ENCODE measurements at regions not wholly inside any gene's neighbourhood (a gene's known extent, or its start where the extent isn't known, plus 50 kb on each side); places are given as distances from the start of the nearest gene placed in this dataset.

DNA sequence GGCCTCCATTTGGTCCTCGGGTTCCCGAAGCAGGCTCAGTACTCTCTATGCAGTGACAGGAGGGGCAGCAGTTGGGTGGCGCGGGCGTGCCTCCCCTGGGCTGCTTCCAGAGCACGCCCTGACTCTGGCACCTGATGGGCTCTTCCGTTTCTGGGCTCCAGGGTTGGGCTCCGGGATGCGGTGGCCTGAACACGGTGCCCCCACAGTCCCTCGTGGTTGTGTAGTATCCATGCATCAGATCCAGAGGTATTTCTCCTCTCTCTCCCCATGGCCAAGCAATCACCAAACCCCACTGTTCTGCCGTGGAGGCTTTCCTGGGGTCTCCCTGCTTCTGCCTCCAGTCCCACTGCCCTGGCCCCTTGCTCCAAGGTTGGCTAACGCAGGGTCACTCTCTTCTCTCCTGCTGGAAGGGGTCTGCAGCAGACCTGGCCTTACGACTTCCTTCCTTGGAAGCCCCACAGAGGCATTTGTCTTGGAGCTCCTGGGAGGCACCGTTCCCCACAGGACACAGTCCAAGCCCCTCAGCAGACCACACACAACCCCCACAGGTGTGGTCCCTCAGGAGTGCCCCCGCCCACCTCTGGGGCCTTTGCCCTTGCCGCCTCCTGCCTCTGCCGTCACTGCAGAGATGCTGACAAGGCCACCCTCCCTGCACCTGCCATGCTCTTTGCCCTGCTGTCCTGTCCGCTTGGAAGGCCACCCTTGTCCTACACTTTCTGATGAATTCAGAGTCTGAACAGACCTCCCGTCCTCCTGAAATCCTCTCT lies 136.6 kb upstream of the ASB18 start:
- Histone ChIP-seq H4K8ac (ENCODE audit: low read depth, low read length) (no peak overlapping the region), H3K4ac (ENCODE audit: low read depth, low read length) (no peak overlapping the region), H3K79me1 (ENCODE audit: low read length) (no peaks in the 10 kb centered on the region), H3K4me1 (ENCODE audit: control insufficient read depth in 1 of 2, insufficient read depth in 2 of 2, low read length in 2 of 2) (no peaks in the 10 kb centered on the region), H2AFZ (ENCODE audit: insufficient read depth, low read length, poor library complexity) (no peak overlapping the region), H3K4me3 (ENCODE audit: low read depth, low read length) (no peak overlapping the region), H3K79me2 (ENCODE audit: control insufficient read depth, insufficient read depth, low read length, poor library complexity) (no peaks in the 10 kb centered on the region), H3K9ac (ENCODE audit: low read length) (no peak overlapping the region), H3K23ac (ENCODE audit: low read length) (no peak overlapping the region), H3K14ac (ENCODE audit: low read length) (no peak overlapping the region), H2BK12ac (ENCODE audit: low read length) (no peak overlapping the region), H3K4me2 (ENCODE audit: low read length) (no peak overlapping the region), H3K27ac (ENCODE audit: low read depth, low read length) (no peak overlapping the region), H2BK5ac (ENCODE audit: low read depth, low read length, poor library complexity) (no peak overlapping the region), H3K27me3 (ENCODE audit: insufficient read depth, low read length) (no peaks in the 10 kb centered on the region), H4K91ac (ENCODE audit: low read depth, low read length) (no peak overlapping the region), H3K36me3 (ENCODE audit: control insufficient read depth in 1 of 2, insufficient read depth in 2 of 2, low read length in 2 of 2) (peaks cover 0 to 2% of the 10 kb centered on the region in 2 experiments), H2BK120ac (ENCODE audit: insufficient read depth, low read length, poor library complexity) (no peak overlapping the region), H3K9me3 (ENCODE audit: insufficient read depth, low read depth, low read length) (peaks cover 2% of the 10 kb centered on the region), H3K18ac (ENCODE audit: low read length) (no peak overlapping the region), H2AK5ac (ENCODE audit: low read length) (no peak overlapping the region), H4K12ac (ENCODE audit: low read depth, low read length) (no peak overlapping the region)
- no CpG with 5 or more reads among the region's 20 CpGs for WGBS (ENCODE audit: extremely low coverage, insufficient coverage, insufficient read length)
- DNase-seq: no peak

DNA sequence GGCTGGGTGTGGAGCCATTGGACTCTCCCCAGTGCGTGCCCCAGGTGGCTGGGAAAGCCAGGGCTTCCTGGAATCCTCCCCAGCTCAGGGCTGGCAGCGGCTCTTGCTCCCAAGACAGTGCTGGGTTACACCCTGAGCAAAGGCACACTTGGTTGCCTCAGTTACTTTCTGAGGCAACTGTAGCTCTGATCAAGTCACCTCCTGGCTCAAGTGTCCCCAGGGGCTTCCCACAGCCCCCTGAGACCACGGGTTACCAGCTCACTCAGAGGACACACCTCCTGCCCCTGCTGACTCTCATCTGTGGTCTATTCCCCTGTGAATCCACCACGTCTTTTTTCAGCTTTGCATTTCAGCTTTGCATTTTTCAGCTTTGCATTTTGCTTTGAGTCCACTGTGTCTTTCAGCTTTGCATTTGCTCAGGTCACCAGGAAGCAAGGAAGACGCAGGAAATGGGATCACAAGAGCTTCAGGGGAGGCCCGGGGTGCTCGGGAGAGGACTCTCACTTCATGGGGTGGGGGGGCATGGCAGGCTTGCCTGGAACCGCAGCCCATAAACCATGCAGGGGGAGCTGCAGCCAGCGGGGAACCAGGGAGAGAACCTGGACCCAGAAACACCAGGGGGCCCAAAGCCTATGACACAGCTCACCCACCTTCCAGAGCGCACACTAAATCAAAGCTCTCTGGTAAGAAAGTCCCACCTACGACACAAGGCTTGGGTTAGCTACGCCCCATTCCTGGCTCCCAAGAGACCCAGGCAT lies 138.0 kb upstream of the ASB18 start:
- Histone ChIP-seq H3K79me1 (ENCODE audit: low read length) (no peaks in the 10 kb centered on the region), H3K18ac (ENCODE audit: low read length) (no peak overlapping the region), H2AK5ac (ENCODE audit: low read length) (no peak overlapping the region), H3K14ac (ENCODE audit: low read length) (no peak overlapping the region), H3K4me1 (ENCODE audit: control insufficient read depth in 1 of 2, insufficient read depth in 2 of 2, low read length in 2 of 2) (no peaks in the 10 kb centered on the region), H3K27me3 (ENCODE audit: insufficient read depth, low read length) (no peaks in the 10 kb centered on the region), H2BK5ac (ENCODE audit: low read depth, low read length, poor library complexity) (no peak overlapping the region), H4K91ac (ENCODE audit: low read depth, low read length) (no peak overlapping the region), H4K8ac (ENCODE audit: low read depth, low read length) (no peak overlapping the region), H3K9me3 (ENCODE audit: insufficient read depth, low read depth, low read length) (peaks cover 2% of the 10 kb centered on the region), H3K79me2 (ENCODE audit: control insufficient read depth, insufficient read depth, low read length, poor library complexity) (no peaks in the 10 kb centered on the region), H3K4ac (ENCODE audit: low read depth, low read length) (no peak overlapping the region), H2BK120ac (ENCODE audit: insufficient read depth, low read length, poor library complexity) (no peak overlapping the region), H3K4me2 (ENCODE audit: low read length) (no peak overlapping the region), H3K36me3 (ENCODE audit: control insufficient read depth in 1 of 2, insufficient read depth in 2 of 2, low read length in 2 of 2) (peaks cover 0 to 2% of the 10 kb centered on the region in 2 experiments), H3K23ac (ENCODE audit: low read length) (no peak overlapping the region), H2BK12ac (ENCODE audit: low read length) (no peak overlapping the region), H4K12ac (ENCODE audit: low read depth, low read length) (no peak overlapping the region), H3K27ac (ENCODE audit: low read depth, low read length) (no peak overlapping the region), H3K9ac (ENCODE audit: low read length) (no peak overlapping the region), H3K4me3 (ENCODE audit: low read depth, low read length) (no peak overlapping the region), H2AFZ (ENCODE audit: insufficient read depth, low read length, poor library complexity) (no peak overlapping the region)
- WGBS (ENCODE audit: extremely low coverage, insufficient coverage, insufficient read length): no CpG with 5 or more reads among the region's 12 CpGs
- DNase-seq: no peak

DNA sequence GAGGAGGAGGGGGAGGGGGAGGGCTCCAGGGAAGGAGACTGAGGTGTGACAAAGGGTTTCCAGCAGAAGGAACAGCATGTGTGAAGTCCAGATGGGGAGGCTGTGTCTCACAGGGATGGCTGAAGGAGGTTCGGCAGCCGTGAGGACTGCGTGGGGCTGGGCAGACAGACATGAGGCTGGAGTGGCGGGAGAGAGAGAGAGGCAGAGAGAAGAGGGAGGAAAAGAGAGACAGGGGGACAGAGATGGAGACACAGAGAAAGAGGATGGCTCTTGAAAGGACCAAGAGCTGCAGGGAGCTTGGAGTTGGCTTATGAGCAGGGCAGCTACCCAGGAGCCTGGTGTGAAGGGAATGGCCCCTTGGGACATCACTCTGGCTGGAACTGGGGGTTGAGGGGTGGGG lies 138.9 kb upstream of the ASB18 start:
- no peak overlapping the region for H2BK12ac ChIP-seq (ENCODE audit: low read length)

DNA sequence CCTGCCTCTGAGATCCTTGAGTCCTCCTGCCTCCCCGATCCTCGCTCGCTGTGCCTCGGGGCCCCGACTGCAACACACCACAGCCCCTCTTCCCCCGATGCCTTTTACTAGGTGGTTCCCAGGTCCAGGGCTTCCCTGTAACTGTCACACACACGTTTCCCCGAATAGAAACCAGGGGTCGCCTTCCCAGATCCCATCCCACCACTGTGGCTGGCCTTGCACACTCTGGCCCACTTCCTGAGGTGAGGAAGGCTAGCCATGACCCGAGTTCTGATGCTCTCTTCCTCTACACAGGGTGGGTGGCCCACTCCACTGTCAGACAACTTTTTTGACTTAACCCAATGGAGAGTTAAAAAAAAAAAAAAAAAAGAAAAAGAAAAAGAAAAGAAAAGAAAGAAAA lies 139.6 kb upstream of the ASB18 start:
- no peak overlapping the region for H2BK12ac ChIP-seq (ENCODE audit: low read length)
- H3K79me2 ChIP-seq (ENCODE audit: control insufficient read depth, insufficient read depth, low read length, poor library complexity): no peaks in the 10 kb centered on the region
- H3K18ac ChIP-seq (ENCODE audit: low read length): no peak overlapping the region
- H2AFZ ChIP-seq (ENCODE audit: insufficient read depth, low read length, poor library complexity): no peak overlapping the region
- H2BK5ac ChIP-seq (ENCODE audit: low read depth, low read length, poor library complexity): no peak overlapping the region
- H3K4ac ChIP-seq (ENCODE audit: low read depth, low read length): no peak overlapping the region
- DNase-seq: no peak
- no peak overlapping the region for H3K27ac ChIP-seq (ENCODE audit: low read depth, low read length)
- H4K12ac ChIP-seq (ENCODE audit: low read depth, low read length): no peak overlapping the region
- no peak overlapping the region for H4K91ac ChIP-seq (ENCODE audit: low read depth, low read length)
- H4K8ac ChIP-seq (ENCODE audit: low read depth, low read length): no peak overlapping the region
- H3K23ac ChIP-seq (ENCODE audit: low read length): no peak overlapping the region
- H2BK120ac ChIP-seq (ENCODE audit: insufficient read depth, low read length, poor library complexity): no peak overlapping the region
- H3K14ac ChIP-seq (ENCODE audit: low read length): no peak overlapping the region
- peaks cover 0 to 2% of the 10 kb centered on the region in 2 experiments for H3K36me3 ChIP-seq (ENCODE audit: control insufficient read depth in 1 of 2, insufficient read depth in 2 of 2, low read length in 2 of 2)
- no peaks in the 10 kb centered on the region for H3K27me3 ChIP-seq (ENCODE audit: insufficient read depth, low read length)
- no peaks in the 10 kb centered on the region for H3K4me1 ChIP-seq (ENCODE audit: control insufficient read depth in 1 of 2, insufficient read depth in 2 of 2, low read length in 2 of 2)
- no peak overlapping the region for H3K4me3 ChIP-seq (ENCODE audit: low read depth, low read length)
- no peak overlapping the region for H3K4me2 ChIP-seq (ENCODE audit: low read length)
- H3K79me1 ChIP-seq (ENCODE audit: low read length): no peaks in the 10 kb centered on the region
- no CpG with 5 or more reads among the region's 10 CpGs for WGBS (ENCODE audit: extremely low coverage, insufficient coverage, insufficient read length)
- H3K9me3 ChIP-seq (ENCODE audit: insufficient read depth, low read depth, low read length): peaks cover 6% of the 10 kb centered on the region
- no peak overlapping the region for H2AK5ac ChIP-seq (ENCODE audit: low read length)
- H3K9ac ChIP-seq (ENCODE audit: low read length): no peak overlapping the region

More for the DNA sequence above, 138.9 kb upstream of the ASB18 start:
- WGBS (ENCODE audit: extremely low coverage, insufficient coverage, insufficient read length): no CpG with 5 or more reads among the region's 4 CpGs
- H2AK5ac ChIP-seq (ENCODE audit: low read length): no peak overlapping the region
- no peak overlapping the region for H4K91ac ChIP-seq (ENCODE audit: low read depth, low read length)
- no peak overlapping the region for H2BK5ac ChIP-seq (ENCODE audit: low read depth, low read length, poor library complexity)
- no peak overlapping the region for H3K4me2 ChIP-seq (ENCODE audit: low read length)
- no peaks in the 10 kb centered on the region for H3K79me2 ChIP-seq (ENCODE audit: control insufficient read depth, insufficient read depth, low read length, poor library complexity)
- H3K18ac ChIP-seq (ENCODE audit: low read length): no peak overlapping the region
- no peak overlapping the region for H4K8ac ChIP-seq (ENCODE audit: low read depth, low read length)
- H3K9me3 ChIP-seq (ENCODE audit: insufficient read depth, low read depth, low read length): peaks cover 4% of the 10 kb centered on the region
- H2BK120ac ChIP-seq (ENCODE audit: insufficient read depth, low read length, poor library complexity): no peak overlapping the region
- no peaks in the 10 kb centered on the region for H3K27me3 ChIP-seq (ENCODE audit: insufficient read depth, low read length)
- peaks cover 0 to 2% of the 10 kb centered on the region in 2 experiments for H3K36me3 ChIP-seq (ENCODE audit: control insufficient read depth in 1 of 2, insufficient read depth in 2 of 2, low read length in 2 of 2)
- no peak overlapping the region for H3K9ac ChIP-seq (ENCODE audit: low read length)
- H3K79me1 ChIP-seq (ENCODE audit: low read length): no peaks in the 10 kb centered on the region
- no peak overlapping the region for H3K4ac ChIP-seq (ENCODE audit: low read depth, low read length)
- H3K27ac ChIP-seq (ENCODE audit: low read depth, low read length): no peak overlapping the region
- no peak overlapping the region for H3K23ac ChIP-seq (ENCODE audit: low read length)
- no peak overlapping the region for H4K12ac ChIP-seq (ENCODE audit: low read depth, low read length)
- DNase-seq: no peak
- no peak overlapping the region for H3K4me3 ChIP-seq (ENCODE audit: low read depth, low read length)
- H2AFZ ChIP-seq (ENCODE audit: insufficient read depth, low read length, poor library complexity): no peak overlapping the region
- no peaks in the 10 kb centered on the region for H3K4me1 ChIP-seq (ENCODE audit: control insufficient read depth in 1 of 2, insufficient read depth in 2 of 2, low read length in 2 of 2)
- no peak overlapping the region for H3K14ac ChIP-seq (ENCODE audit: low read length)
